NCI-H128 (cell line): ENCODE measurements at regions not wholly inside any gene's neighbourhood (a gene's known extent, or its start where the extent isn't known, plus 50 kb on each side); places are given as distances from the start of the nearest gene placed in this dataset.

ENCODE experiments used
- DNase-seq: peaks from one replicate; lab custom pipeline; 2025; ENCODE audit not compliant: unreplicated experiment; lab: John Stamatoyannopoulos, UW

- DNase-seq = no peak
Measured at GRCh38 chr2:150319658-150320555, 167.6 kb downstream of the RND3 start.

- no peak for DNase-seq
Measured at GRCh38 chr2:150319085-150319484, 168.4 kb downstream of the RND3 start.

GRCh38 chr2:150312271-150312670, 175.2 kb downstream of the RND3 start:
- DNase-seq = no peak

- no peak for DNase-seq
Measured at GRCh38 chr2:150309311-150310080, 178.0 kb downstream of the RND3 start.

GRCh38 chr2:150307258-150307657, 180.2 kb downstream of the RND3 start:
- DNase-seq = no peak

- no peak for DNase-seq
Measured at GRCh38 chr2:150303281-150303680, 184.2 kb downstream of the RND3 start.

GRCh38 chr2:150298571-150299305, 188.7 kb downstream of the RND3 start:
- no peak for DNase-seq

GRCh38 chr2:150296770-150297546, 190.5 kb downstream of the RND3 start:
- DNase-seq = no peak

GRCh38 chr2:150295544-150295943, 191.9 kb downstream of the RND3 start:
- DNase-seq = no peak

GRCh38 chr2:150293771-150294170, 193.7 kb downstream of the RND3 start:
- DNase-seq = no peak

- DNase-seq = no peak
Measured at GRCh38 chr2:150292807-150293206, 194.7 kb downstream of the RND3 start.

GRCh38 chr2:150292192-150292591, 195.3 kb downstream of the RND3 start:
- no peak for DNase-seq

GRCh38 chr2:150286730-150287362, 200.6 kb downstream of the RND3 start:
- DNase-seq = no peak

GRCh38 chr2:150284116-150284515, 203.4 kb downstream of the RND3 start:
- DNase-seq = no peak

GRCh38 chr2:150282771-150283371, 204.6 kb downstream of the RND3 start:
- no peak for DNase-seq

- no peak for DNase-seq
Measured at GRCh38 chr2:150282357-150282756, 205.1 kb downstream of the RND3 start.

- no peak for DNase-seq
Measured at GRCh38 chr2:150280231-150280630, 207.2 kb downstream of the RND3 start.

GRCh38 chr2:150279686-150280085, 207.8 kb downstream of the RND3 start:
- no peak for DNase-seq

- DNase-seq = no peak
Measured at GRCh38 chr2:150276737-150277136, 210.7 kb downstream of the RND3 start.

GRCh38 chr2:150274108-150274507, 213.4 kb downstream of the RND3 start:
- DNase-seq = no peak
